ENCODE measurements at regions not wholly inside any gene's neighbourhood (a gene's known extent, or its start where the extent isn't known, plus 50 kb on each side); places are given as distances from the start of the nearest gene placed in this dataset.

GRCh38 chr1:56189946-56190805 is 389.2 kb downstream of the PLPP3 start:
- DNase-seq (ENCODE audit: low read depth), result no peak

GRCh38 chr1:56189454-56189853 is 389.9 kb downstream of the PLPP3 start:
- no peak for DNase-seq (ENCODE audit: low read depth)

GRCh38 chr1:56188855-56189254 is 390.5 kb downstream of the PLPP3 start:
- no peak for DNase-seq (ENCODE audit: low read depth)

- DNase-seq (ENCODE audit: low read depth), result no peak
Measured at GRCh38 chr1:56188221-56188620, 391.1 kb downstream of the PLPP3 start.

- DNase-seq (ENCODE audit: low read depth), result no peak
Measured at GRCh38 chr1:56187405-56187804, 392.0 kb downstream of the PLPP3 start.

- no peak for DNase-seq (ENCODE audit: low read depth)
Measured at GRCh38 chr1:56185493-56185892, 393.9 kb downstream of the PLPP3 start.

GRCh38 chr1:56183151-56183550 is 396.2 kb downstream of the PLPP3 start:
- no peak for DNase-seq (ENCODE audit: low read depth)

GRCh38 chr1:56180520-56181190 is 398.7 kb downstream of the PLPP3 start:
- no peak for DNase-seq (ENCODE audit: low read depth)

GRCh38 chr1:56179543-56179942 is 399.8 kb downstream of the PLPP3 start:
- DNase-seq (ENCODE audit: low read depth), result no peak

GRCh38 chr1:56175211-56175610 is 404.2 kb downstream of the PLPP3 start:
- no peak for DNase-seq (ENCODE audit: low read depth)

GRCh38 chr1:56174176-56174885 is 405.0 kb downstream of the PLPP3 start:
- no peak for DNase-seq (ENCODE audit: low read depth)

GRCh38 chr1:56173736-56174135 is 405.6 kb downstream of the PLPP3 start:
- DNase-seq (ENCODE audit: low read depth), result no peak

GRCh38 chr1:56171670-56172069 is 407.7 kb downstream of the PLPP3 start:
- DNase-seq (ENCODE audit: low read depth), result no peak

GRCh38 chr1:56170784-56171320 is 408.5 kb downstream of the PLPP3 start:
- no peak for DNase-seq (ENCODE audit: low read depth)

GRCh38 chr1:56169856-56170255 is 409.5 kb downstream of the PLPP3 start:
- DNase-seq (ENCODE audit: low read depth), result no peak

GRCh38 chr1:56168176-56168575 is 411.2 kb downstream of the PLPP3 start:
- DNase-seq (ENCODE audit: low read depth), result no peak

- DNase-seq (ENCODE audit: low read depth), result no peak
Measured at GRCh38 chr1:56167596-56167995, 411.8 kb downstream of the PLPP3 start.

- DNase-seq (ENCODE audit: low read depth), result no peak
Measured at GRCh38 chr1:56160773-56161315, 418.5 kb downstream of the PLPP3 start.

- DNase-seq (ENCODE audit: low read depth), result no peak
Measured at GRCh38 chr1:56156971-56157876, 422.1 kb downstream of the PLPP3 start.

GRCh38 chr1:56153276-56153675 is 426.1 kb downstream of the PLPP3 start:
- DNase-seq (ENCODE audit: low read depth), result no peak

GRCh38 chr1:56152635-56153034 is 426.7 kb downstream of the PLPP3 start:
- DNase-seq (ENCODE audit: low read depth), result no peak
